Motor neuron (in vitro differentiated cells): ENCODE measurements at regions not wholly inside any gene's neighbourhood (a gene's known extent, or its start where the extent isn't known, plus 50 kb on each side); places are given as distances from the start of the nearest gene placed in this dataset.

ENCODE experiments used
- ATAC-seq, 8 experiments: fragments of 200-7000 bp; cut with Tn5 transposase; replicated peaks in 6 of 8; 2 replicates each; pipeline ENCODE4 v1.8.0; 2021; ENCODE audit warnings: mild to moderate bottlenecking in 8 of 8, moderate library complexity in 8 of 8
- H3K27ac ChIP-seq, 2 donors: fragments of 250-450 bp; sonication (Bioruptor Pico); 2 replicates each; pipeline ENCODE4 v1.9.0; 2021; ENCODE audit warnings: antibody characterized with exemption in 2 of 2, mild to moderate bottlenecking in 2 of 2, moderate library complexity in 1 of 2
- H3K4me1 ChIP-seq, 2 donors: fragments of 250-450 bp; sonication (Bioruptor Pico); replicated peaks in 1 of 2; 2 replicates each; pipeline ENCODE4 v1.6.1; 2021; ENCODE audit warnings: antibody characterized with exemption in 2 of 2, mild to moderate bottlenecking in 2 of 2, moderate library complexity in 1 of 2
- H3K4me3 ChIP-seq, 5 donors: fragments of 250-450 bp; sonication (Bioruptor Pico); 2 replicates each; pipeline ENCODE4 v1.9.0; 2021; ENCODE audit warnings: antibody characterized with exemption in 5 of 5, mild to moderate bottlenecking in 5 of 5, moderate library complexity in 4 of 5
- WGBS, 10 experiments: fragments of 450-650 bp; shearing (Covaris generic); methylation state at CpG; one replicate each; pipeline ENCODE4 v1.0.0; 2022; 5-methylcytosine and 5-hydroxymethylcytosine counted together
- in situ Hi-C, 9 experiments: fragments of 400-800 bp; cut with MboI; loops; one replicate each; pipeline ENCODE4 v1.15.0; 2021; ENCODE audit warnings: low sequenced_read_pairs in 9 of 9, low pct_unique_long_range_greater_than_20kb in 2 of 9; ENCODE audit not compliant: unreplicated experiment in 9 of 9

DNA sequence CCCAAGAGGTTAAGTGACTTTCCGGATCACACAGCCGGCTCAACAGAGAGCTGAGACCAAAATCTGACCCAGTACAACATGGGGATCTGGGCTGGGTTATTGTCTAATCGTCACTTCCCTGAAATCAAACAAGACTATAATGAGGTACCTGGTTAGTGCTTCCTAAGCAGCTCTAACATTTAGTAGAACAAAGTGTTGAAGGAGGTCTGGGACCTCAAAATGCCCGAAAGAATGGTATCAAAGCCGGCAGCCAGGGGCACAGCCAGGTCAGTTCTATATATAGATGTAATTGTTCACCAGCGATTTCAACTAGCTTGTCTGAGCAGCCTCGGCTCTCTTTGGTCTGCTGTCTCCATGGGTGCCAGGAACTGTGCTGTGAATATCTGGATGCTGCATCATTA is 245.5 kb upstream of the ECI2 start:
- Histone ChIP-seq H3K4me3 (no peak overlapping the region), H3K4me1 (peaks cover 24 to 34% of the 10 kb centered on the region in 2 donors), H3K27ac (no peak overlapping the region)
- in situ Hi-C loops: no loop called here
- peak in 5 of 8 experiments; percentile 39 to 71 (median 62) for ATAC-seq
- WGBS, 10 experiments: 8 to 89% (median 63%) methylated on average over 1 to 7 of the region's 7 CpGs; no CpG with 5 or more reads in 1 of the 10 experiments

DNA sequence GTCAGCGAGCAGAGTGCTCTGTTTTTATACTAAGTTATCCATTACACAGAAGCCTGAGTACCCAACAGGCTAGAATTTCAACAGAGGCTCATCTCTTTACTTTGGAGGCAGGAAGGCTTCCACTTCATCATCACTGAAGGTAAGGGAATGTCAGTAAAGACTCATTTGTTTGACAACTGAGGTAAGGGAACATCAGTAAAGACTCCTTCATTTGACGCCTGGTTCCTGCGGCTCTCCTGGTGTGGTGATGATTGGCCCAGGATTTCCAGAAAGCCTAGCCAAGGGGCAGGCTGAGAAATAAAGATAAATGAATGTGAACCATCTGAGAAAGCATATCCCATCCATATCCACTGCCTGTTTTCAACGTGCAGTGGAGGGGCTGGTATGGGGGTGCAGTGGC is 244.6 kb upstream of the ECI2 start:
- in situ Hi-C loops: no loop called here
- ATAC-seq: no peak
- Histone ChIP-seq H3K4me1 (peaks cover 24 to 34% of the 10 kb centered on the region in 2 donors), H3K4me3 (no peak overlapping the region), H3K27ac (no peak overlapping the region)
- WGBS, 10 experiments: 60 to 100% (median 70%) methylated on average over 1 to 4 of the region's 4 CpGs; no CpG with 5 or more reads in 6 of the 10 experiments

DNA sequence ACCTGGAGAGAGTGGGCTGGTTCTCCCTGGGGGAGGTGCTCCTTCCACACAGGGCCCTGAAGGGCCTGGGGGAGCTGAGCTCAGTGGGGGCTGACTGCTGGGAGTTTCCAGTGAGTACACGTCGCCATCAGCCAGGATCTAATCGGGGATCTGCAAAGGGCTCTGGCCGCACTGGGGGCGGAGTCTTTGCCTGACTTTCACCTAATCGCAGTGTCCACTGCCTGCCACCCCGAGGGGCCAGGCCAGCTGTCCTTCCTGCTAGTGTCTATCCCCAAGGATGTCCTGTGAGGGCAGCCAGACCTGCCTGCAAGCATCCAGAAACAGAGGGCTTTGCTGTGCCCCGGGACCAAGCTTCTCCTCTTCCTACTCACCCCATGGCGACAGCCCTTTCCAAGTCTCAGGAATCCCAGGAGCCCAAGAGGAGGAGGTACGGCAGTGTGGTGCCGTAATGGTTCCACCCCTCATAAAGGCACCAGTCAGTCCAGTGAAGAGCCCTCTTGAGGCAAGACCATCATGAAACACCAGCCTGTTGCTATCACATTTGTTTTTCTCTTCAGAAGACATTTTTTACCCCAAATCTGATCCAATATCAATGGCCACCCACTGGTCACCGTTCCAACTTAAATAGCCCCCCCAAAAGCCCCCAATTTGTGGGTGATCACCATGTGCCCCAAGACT is 243.1 kb upstream of the ECI2 start:
- H3K4me3 ChIP-seq: no peak overlapping the region
- peaks cover 24 to 33% of the 10 kb centered on the region in 2 donors for H3K4me1 ChIP-seq
- no peak overlapping the region for H3K27ac ChIP-seq
- 53 to 100% (median 80%) methylated on average over 1 to 6 of the region's 12 CpGs; no CpG with 5 or more reads in 3 of the 10 experiments for WGBS, 10 experiments
- in situ Hi-C loops: no loop called here
- ATAC-seq: no peak

DNA sequence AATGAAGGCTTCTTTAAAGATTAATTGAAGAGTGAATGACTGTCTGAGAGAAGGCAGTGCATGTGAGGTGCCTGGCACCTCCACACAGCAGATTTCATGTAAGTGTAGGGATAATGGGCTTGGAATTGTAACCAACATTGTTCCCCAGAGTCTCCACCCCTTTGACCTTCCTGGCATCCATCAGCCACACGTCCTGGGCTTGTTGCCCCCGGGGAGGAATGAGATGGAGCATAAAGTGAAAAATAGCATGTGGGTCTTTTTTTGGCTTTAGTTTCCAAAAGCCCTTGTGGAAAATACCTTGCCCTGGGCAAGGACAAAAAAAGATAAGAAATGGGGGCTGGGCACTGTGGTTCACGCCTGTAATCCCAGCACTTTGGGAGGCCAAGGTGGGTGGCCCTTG is 242.2 kb upstream of the ECI2 start:
- peaks cover 24 to 29% of the 10 kb centered on the region in 2 donors for H3K4me1 ChIP-seq
- no peak overlapping the region for H3K4me3 ChIP-seq
- in situ Hi-C loops: no loop called here
- 0 to 60% (median 22%) methylated on average over 1 to 3 of the region's 3 CpGs; no CpG with 5 or more reads in 1 of the 10 experiments for WGBS, 10 experiments
- ATAC-seq: peak in 3 of 8 experiments; percentile 60 to 69 (median 63)
- H3K27ac ChIP-seq: no peak overlapping the region

DNA sequence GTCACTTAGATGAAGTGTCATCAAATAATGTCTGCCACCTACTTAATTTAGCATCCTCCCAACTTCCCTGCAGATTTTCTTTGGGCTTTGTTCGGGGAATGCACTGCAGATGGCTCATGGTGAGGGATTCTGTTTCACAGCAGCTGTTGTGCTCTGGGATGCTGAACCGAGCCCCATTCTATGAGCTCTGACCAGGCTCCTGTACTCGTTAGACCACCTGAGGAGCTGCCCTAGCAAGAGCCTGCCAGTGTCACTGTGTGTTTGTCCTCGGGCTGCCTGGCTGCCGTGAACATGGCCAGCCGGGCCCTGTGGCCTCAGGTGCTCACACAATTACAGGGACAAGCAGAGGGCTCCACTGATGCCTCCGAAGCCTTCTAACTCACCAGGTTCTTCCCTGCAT is 238.8 kb upstream of the ECI2 start:
- ATAC-seq: peak in 2 of 8 experiments; percentile 29 to 37
- peaks cover 9 to 14% of the 10 kb centered on the region in 2 donors for H3K4me1 ChIP-seq

DNA sequence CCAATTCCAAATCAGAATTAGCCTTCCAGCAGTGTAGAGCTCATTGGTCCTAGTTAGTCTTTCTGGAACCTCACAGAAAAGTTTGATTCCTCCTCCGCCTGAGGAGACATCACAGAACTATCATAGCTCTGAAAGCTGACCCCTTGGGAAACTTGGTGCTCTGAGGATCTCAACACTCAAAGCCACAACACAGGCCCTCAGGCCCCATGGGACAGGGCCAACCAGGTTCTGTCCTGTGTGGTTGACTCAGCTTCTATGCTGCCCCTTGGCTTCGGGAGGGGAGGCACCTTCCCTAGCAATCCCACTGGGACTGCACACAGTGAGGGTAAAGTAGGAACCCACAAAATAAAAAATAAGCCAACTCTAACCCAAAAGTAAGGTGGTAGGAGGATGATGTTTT is 237.5 kb upstream of the ECI2 start:
- in situ Hi-C loops: no loop called here
- Histone ChIP-seq H3K27ac (no peak overlapping the region), H3K4me1 (peaks cover 13 to 20% of the 10 kb centered on the region in 2 donors), H3K4me3 (no peak overlapping the region)
- no peak for ATAC-seq
- WGBS, 10 experiments: 100% methylated on average over 1 of the region's 2 CpGs; no CpG with 5 or more reads in 9 of the 10 experiments

More for the DNA sequence above, 238.8 kb upstream of the ECI2 start:
- in situ Hi-C loops: no loop called here
- WGBS, 10 experiments: 60 to 100% (median 80%) methylated on average over 1 to 5 of the region's 7 CpGs; no CpG with 5 or more reads in 3 of the 10 experiments
- no peak overlapping the region for H3K27ac ChIP-seq
- H3K4me3 ChIP-seq: no peak overlapping the region

DNA sequence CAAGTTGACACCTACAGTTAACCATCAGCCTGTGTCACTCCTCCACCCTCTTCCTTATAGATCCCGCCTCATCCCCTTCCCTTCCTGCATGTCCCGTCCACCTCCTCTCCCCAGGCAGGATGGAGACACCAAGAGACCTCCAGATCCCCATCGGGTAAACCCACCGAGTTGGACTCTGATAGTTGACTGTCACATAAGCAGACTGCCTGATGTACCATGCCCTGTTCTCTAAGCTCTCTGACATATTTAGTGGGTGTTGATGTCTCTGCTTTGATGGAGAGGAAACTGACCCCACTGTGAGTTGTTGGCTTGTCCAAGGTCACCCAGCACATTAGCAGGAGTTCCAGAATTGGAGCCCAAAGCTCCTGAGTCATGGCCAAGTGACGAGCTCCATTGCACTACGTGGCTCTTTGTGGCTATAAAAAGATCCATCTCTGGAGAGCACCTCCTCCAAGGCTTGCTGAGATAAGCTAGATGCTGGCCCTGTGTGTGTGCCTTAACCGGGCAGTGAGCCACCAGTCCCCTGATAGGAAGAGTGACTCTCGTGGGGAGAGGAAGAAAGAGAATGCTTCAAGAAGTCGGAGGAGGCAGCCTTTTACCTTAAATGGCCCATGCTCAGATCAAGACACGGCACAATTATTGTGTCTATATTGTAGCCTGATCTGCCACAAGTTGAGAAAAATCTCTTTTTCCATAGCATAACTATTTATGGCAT is 236.0 kb upstream of the ECI2 start:
- WGBS, 10 experiments: 32 to 90% (median 73%) methylated on average over 2 to 7 of the region's 10 CpGs; no CpG with 5 or more reads in 2 of the 10 experiments
- ATAC-seq: peak in 5 of 8 experiments; percentile 13 to 60 (median 33)
- in situ Hi-C loops: no loop called here

DNA sequence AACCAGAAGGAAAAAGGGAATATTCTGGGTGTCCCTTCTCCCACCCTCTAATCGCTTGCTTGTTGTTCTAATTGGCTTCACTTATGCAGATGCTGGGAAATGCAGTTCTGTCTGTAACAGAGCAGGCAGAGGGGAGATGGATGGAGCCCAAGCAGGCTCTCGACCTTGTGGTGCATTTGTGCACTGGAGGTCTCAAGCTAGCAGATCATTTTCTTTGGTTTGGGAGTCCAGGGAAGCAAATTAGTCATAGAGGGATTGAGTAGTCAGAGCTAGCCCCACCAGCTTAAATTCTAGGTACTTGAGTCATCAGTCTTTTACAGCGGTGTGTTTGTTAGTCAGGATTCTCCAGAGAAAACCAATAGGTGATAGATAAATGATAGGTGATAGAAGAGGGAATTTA is 234.7 kb upstream of the ECI2 start:
- H3K27ac ChIP-seq: no peak overlapping the region
- H3K4me1 ChIP-seq: peaks cover 24 to 28% of the 10 kb centered on the region in 2 donors
- in situ Hi-C loops: no loop called here
- H3K4me3 ChIP-seq: no peak overlapping the region
- 0 to 60% (median 40%) methylated on average over 1 to 3 of the region's 3 CpGs; no CpG with 5 or more reads in 4 of the 10 experiments for WGBS, 10 experiments
- ATAC-seq: peak in 7 of 8 experiments; percentile 31 to 64 (median 50)

More for the DNA sequence above, 236.0 kb upstream of the ECI2 start:
- Histone ChIP-seq H3K27ac (no peak overlapping the region), H3K4me3 (no peak overlapping the region), H3K4me1 (peaks cover 19 to 23% of the 10 kb centered on the region in 2 donors)

DNA sequence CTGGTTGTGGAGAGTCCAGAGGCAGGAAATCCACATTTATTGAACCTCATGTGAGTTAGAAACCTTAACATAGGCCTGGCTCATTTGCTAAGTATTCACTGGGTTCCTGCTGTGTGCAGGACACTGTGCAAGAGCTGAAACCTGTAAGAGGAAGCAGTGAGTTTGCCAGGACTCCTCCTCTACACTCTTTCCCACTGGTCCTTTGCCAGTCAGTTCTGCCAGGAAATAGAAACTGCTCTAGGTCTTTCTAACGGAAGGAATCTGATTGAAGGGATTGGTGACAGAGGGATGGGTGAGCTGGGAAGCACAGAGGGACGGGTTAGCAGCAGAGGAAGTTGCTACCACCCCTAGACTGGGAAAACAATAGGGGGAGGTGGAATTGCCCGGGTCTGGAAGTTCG is 234.2 kb upstream of the ECI2 start:
- H3K27ac ChIP-seq: no peak overlapping the region
- WGBS, 10 experiments: 0 to 90% (median 64%) methylated on average over 1 to 3 of the region's 4 CpGs; no CpG with 5 or more reads in 4 of the 10 experiments
- H3K4me1 ChIP-seq: peaks cover 24 to 28% of the 10 kb centered on the region in 2 donors
- H3K4me3 ChIP-seq: no peak overlapping the region
- in situ Hi-C loops: no loop called here
- ATAC-seq: peak in 3 of 8 experiments; percentile 8 to 51 (median 46)

DNA sequence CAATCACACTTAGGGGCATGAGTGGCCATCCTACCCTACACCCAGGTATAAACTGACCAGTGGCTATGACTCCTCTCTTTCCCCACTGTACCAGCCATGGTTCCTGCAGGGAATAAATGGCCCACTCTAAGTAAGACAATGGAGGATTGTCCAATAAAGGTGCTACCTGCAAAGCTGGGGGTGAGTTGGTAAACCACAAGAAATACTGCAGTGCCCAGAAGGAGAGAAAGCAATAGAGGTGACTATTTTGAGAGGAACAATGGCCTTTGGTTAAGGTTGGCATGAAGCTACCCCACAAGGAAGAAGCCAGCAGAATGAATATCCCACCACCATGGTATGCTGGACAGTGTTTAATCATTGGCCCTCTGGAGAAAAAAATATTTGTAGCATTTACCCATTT is 233.3 kb upstream of the ECI2 start:
- H3K27ac ChIP-seq: no peak overlapping the region
- no peak overlapping the region for H3K4me3 ChIP-seq
- peaks cover 24 to 28% of the 10 kb centered on the region in 2 donors for H3K4me1 ChIP-seq
- ATAC-seq: no peak
- in situ Hi-C loops: no loop called here

DNA sequence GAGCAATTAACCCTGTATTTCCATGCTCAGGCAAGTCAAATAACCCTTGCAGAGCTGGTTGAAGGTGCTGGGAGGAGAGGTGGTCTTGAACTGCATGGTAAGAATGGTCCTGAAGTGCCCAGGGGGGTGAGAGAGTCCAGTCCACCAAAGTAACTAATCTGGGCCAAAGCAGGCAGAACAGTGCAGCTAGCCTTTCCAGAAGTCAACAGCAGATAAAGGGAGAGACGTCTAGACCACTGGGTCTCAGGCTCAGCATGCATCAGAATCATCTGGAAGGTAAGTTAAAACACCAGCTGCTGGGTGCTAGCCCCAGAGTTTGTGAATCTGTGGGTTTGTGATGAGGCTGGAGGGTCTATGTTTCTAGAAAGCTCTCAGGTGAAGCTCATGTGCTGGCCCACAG is 232.3 kb upstream of the ECI2 start:
- 67% methylated on average over 1 of the region's 1 CpG; no CpG with 5 or more reads in 9 of the 10 experiments for WGBS, 10 experiments
- H3K4me1 ChIP-seq: peaks cover 24 to 28% of the 10 kb centered on the region in 2 donors
- H3K27ac ChIP-seq: no peak overlapping the region
- H3K4me3 ChIP-seq: no peak overlapping the region
- in situ Hi-C loops: no loop called here
- ATAC-seq: no peak

DNA sequence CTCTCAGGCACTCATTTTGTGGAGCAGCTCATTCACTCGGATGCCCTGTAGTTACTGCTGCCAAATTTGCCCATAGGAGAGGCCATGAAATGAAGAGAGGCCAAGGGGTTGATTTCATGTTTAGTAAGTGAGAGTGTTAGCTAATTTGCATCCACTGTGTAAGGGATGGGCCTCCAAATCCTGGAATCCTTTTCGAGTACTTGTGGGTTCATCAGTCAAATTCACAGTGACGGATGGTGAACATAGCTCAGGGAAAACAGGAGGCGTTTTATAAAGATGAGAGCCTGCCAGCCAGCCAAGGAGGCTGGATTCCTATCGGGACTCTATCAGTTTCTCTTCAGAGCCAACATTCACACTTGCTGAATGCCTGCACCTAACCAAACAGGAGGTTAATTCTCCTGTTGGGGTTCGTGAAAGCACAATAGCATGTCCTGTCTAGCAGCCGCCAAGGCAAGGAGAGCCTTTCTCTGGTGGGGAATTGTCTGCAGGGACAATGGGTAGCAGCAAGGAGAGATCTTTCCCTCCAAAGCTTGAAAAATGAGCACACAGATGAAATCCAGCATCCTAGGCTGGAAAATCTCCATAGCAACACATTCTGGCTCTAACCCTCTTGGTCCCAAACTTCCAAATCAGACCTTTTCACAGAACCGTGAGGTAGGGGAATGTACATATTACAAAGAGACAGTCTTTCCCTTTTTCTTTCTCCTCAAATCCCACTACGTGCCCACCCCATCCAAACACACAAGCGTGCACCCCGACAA is 231.4 kb upstream of the ECI2 start:
- no peak overlapping the region for H3K27ac ChIP-seq
- WGBS, 10 experiments: 27 to 100% (median 76%) methylated on average over 1 to 11 of the region's 11 CpGs; no CpG with 5 or more reads in 2 of the 10 experiments
- ATAC-seq: peak in 5 of 8 experiments; percentile 38 to 67 (median 44)
- no peak overlapping the region for H3K4me3 ChIP-seq
- in situ Hi-C loops: no loop called here
- peaks cover 24 to 28% of the 10 kb centered on the region in 2 donors for H3K4me1 ChIP-seq

DNA sequence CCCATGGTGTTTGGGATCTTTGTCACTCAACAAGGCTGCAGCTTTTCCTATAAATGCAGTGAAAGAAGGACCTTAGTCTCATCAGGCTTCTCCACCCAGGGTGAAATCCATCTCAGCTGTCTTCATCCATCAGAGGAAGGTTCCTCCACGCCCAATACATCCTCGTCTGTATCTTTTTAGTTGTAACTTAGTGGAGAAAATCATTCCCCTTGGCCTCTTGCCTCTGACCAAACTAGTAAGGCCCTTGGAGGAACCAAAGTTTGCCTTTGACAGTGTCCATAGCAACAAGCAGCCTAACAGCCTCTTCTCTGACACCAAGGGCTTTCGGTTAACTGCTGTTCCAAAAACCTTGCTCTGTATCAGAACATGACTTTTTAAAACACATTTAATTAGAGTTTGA is 230.3 kb upstream of the ECI2 start:
- WGBS, 10 experiments: 20 to 100% (median 89%) methylated on average over 1 to 3 of the region's 3 CpGs; no CpG with 5 or more reads in 2 of the 10 experiments
- Histone ChIP-seq H3K27ac (no peak overlapping the region), H3K4me1 (peaks cover 24 to 28% of the 10 kb centered on the region in 2 donors), H3K4me3 (no peak overlapping the region)
- ATAC-seq: no peak
- in situ Hi-C loops: no loop called here
